ENCODE measurements at regions not wholly inside any gene's neighbourhood (a gene's known extent, or its start where the extent isn't known, plus 50 kb on each side); places are given as distances from the start of the nearest gene placed in this dataset.
A peak's percentile ranks its signal among the peaks of the same experiment; 100 is the strongest.

- WGBS, 2 donors: 75 to 81% methylated on average over 7 of the region's 7 CpGs
- no peak for DNase-seq (ENCODE audit: low spot score in 2 of 2)
- TF ChIP-seq POLR2A (IDR thresholded peaks at IDR 0.05): no peak
- no peak for TF ChIP-seq CTCF (IDR thresholded peaks at IDR 0.05)
- intact Hi-C loops (cut with DNase I; ENCODE audit: low total_unique reads): no loop called here
- H3K4me3 ChIP-seq (ENCODE audit: low read depth, poor library complexity, severe bottlenecking): no peak overlapping the region
Observed at GRCh38 chr14:65243766-65244442, 141.6 kb upstream of the MAX start.

GRCh38 chr14:65249471-65250161, 147.3 kb upstream of the MAX start:
- WGBS, 2 donors: 64 to 91% methylated on average over 5 of the region's 5 CpGs
- H3K4me3 ChIP-seq (ENCODE audit: low read depth, poor library complexity, severe bottlenecking): no peak overlapping the region
- TF ChIP-seq CTCF (IDR thresholded peaks at IDR 0.05) (no peak), POLR2A (IDR thresholded peaks at IDR 0.05) (no peak)
- peak in 1 of 2 donors; percentile 61 for DNase-seq (ENCODE audit: low spot score in 2 of 2)
- intact Hi-C loops (cut with DNase I; ENCODE audit: low total_unique reads): no loop called here

GRCh38 chr14:65250162-65250495, 147.8 kb upstream of the MAX start:
- DNase-seq (ENCODE audit: low spot score in 2 of 2): no peak
- 94 to 97% methylated on average over 2 of the region's 2 CpGs for WGBS, 2 donors
- TF ChIP-seq CTCF (IDR thresholded peaks at IDR 0.05) (no peak), POLR2A (IDR thresholded peaks at IDR 0.05) (no peak)

GRCh38 chr14:65251213-65251612, 148.9 kb upstream of the MAX start:
- H3K4me3 ChIP-seq (ENCODE audit: low read depth, poor library complexity, severe bottlenecking): no peak overlapping the region
- 68 to 92% methylated on average over 1 of the region's 1 CpG for WGBS, 2 donors
- intact Hi-C loops (cut with DNase I; ENCODE audit: low total_unique reads): no loop called here
- TF ChIP-seq POLR2A (IDR thresholded peaks at IDR 0.05): no peak
- no peak for TF ChIP-seq CTCF (IDR thresholded peaks at IDR 0.05)
- DNase-seq (ENCODE audit: low spot score in 2 of 2): peak; percentile 61 to 78

More at GRCh38 chr14:65250162-65250495, 147.8 kb upstream of the MAX start:
- H3K4me3 ChIP-seq (ENCODE audit: low read depth, poor library complexity, severe bottlenecking): no peak overlapping the region
- intact Hi-C loops (cut with DNase I; ENCODE audit: low total_unique reads): no loop called here

GRCh38 chr14:65252482-65253255, 150.4 kb upstream of the MAX start:
- WGBS, 2 donors: 0 to 95% methylated on average over 1 of the region's 1 CpG
- intact Hi-C loops (cut with DNase I; ENCODE audit: low total_unique reads): no loop called here
- peak in 1 of 2 donors; percentile 42 for DNase-seq (ENCODE audit: low spot score in 2 of 2)
- no peak for TF ChIP-seq POLR2A (IDR thresholded peaks at IDR 0.05)
- H3K4me3 ChIP-seq (ENCODE audit: low read depth, poor library complexity, severe bottlenecking): no peak overlapping the region

GRCh38 chr14:65255029-65255545, 152.8 kb upstream of the MAX start:
- intact Hi-C loops (cut with DNase I; ENCODE audit: low total_unique reads): no loop called here
- DNase-seq (ENCODE audit: low spot score in 2 of 2): peak in 1 of 2 donors; percentile 26
- TF ChIP-seq POLR2A (IDR thresholded peaks at IDR 0.05): no peak
- no peak for TF ChIP-seq CTCF (IDR thresholded peaks at IDR 0.05)
- no peak overlapping the region for H3K4me3 ChIP-seq (ENCODE audit: low read depth, poor library complexity, severe bottlenecking)
- WGBS, 2 donors: 46 to 49% methylated on average over 5 of the region's 5 CpGs
